ENCODE measurements at regions not wholly inside any gene's neighbourhood (a gene's known extent, or its start where the extent isn't known, plus 50 kb on each side); places are given as distances from the start of the nearest gene placed in this dataset.

DNA sequence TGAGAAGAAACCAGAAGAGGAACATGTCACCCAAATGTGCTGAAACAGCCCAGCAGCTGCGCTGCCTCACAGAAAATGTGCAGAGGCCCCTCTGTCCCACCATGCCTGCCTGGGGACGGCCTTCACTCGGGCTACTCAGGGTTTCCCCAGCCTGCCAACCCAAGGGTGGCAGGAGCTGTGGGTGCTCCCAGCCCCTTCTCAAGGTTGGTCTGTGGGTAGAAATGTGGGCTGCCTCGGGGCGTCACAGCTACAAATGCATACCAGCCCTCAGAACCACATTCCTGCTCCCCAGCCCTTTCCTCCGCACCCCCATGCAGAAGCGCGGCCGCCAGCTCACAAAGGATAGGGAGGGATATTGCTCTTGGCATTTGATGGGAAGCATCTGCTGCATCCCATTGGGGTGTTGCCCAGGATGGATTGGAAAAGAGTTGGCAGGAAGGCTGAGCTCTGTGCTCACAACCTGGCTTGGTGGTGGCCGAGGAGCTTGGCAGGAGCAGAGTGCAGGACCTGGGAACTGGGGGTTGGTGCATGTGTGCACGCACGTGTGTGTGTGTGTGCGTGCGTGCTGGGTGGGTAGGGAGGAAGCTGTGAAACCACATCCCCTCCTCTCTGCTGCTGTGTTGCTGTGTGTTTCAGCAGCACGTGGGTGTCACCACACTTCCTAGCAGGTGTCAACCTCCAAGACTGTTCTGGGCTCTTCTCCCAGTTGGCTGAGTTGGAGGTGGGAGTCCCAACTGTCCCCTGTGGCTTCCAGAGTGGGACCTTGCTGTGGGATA lies 304.4 kb downstream of the SEC14L1 start:
- peak; percentile 90 for DNase-seq

DNA sequence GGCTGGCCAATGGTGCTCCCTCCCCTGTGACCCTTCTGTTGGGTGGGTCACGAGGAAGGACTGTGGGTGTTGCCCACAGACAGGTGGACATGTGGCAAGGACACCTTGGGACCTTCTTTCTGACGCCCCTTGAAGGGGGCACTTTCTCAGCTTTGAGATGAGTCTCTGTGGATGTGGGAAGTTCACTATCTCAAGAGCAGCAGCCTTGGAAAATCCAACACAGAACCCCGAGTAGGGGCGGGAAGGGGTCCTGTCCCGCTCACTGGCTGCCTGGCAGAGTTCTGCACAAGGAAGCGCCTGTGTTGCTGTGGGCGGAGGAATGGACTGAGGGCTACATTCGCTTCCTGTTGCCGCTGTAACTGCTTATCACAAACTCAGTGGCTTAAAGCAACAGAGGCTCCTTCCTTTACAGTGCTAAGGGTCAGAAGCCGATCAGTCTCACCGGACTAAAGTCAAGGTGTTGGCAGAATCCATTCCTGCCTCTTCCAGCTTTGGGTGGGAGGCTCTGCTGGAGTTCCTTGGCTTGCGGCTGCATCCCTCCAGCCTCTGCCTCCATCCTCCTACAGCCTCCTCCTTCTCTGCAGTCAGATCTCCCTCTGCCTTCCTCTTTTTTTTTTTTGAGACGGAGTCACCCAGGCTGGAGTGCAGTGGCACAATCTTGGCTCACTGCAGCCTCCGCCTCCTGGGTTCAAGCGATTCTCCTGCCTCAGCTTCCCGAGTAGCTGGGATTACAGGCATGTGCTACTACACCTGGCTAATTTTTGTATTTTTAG lies 305.2 kb downstream of the SEC14L1 start:
- DNase-seq, result no peak

DNA sequence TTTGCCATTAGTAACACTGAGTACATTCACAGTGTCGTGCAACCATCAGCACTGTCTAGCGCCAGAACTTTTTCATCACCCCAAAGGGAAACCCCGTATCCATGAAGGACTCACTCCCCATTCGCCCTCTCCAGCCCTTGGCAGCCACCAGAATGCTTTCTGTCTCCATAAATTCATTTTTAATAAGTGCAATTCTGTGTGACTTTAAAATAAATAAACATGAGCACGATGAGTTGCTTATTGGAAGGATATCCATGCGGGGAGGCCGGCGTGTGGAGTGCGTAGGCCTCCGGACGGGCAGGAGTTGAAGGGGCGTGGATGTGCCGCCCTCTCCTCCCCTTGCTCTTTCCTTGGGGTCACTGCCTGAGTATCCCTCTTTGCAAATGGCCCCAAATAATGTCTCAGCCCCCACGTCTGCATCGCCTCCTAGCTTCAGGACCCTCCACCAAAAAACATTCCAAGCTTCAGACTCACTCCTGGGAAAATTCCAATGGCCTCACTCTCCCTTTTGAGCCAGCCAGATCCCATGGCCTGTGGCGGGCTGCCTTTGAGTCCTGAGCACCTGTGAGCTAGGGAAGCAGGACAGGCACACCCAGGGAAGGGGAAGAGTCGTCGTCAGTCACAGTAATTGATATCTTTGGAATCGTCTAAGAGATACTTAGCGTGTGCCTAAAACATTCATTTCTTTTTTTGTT lies 306.3 kb downstream of the SEC14L1 start:
- DNase-seq, result no peak

DNA sequence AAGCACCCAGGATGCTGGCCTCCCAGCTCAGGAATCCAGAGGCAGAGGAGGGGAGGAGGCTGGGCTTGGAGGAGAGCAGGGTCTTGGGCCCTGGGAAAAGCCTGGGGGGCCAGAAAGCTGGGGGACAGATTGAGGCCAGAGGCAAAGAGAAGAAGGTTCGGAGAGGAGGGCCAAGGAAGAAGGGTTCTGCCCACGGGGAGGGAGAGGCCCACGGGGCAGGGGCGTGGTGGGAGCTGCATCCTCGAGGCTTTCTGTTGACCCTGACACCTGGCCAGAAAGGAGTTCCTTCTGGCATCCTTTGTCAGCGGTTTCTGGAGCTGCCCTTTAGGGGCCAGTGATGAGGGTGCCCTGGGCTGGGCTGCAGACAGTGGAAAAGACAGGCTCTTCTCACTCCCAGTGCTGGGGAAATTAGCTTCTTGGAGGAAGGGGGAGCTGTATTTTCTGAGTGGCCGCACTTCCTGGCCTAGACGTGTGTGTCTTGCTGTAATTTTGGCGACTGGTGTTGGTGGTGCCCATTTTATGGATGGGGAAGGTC lies 308.7 kb downstream of the SEC14L1 start:
- no peak for DNase-seq

DNA sequence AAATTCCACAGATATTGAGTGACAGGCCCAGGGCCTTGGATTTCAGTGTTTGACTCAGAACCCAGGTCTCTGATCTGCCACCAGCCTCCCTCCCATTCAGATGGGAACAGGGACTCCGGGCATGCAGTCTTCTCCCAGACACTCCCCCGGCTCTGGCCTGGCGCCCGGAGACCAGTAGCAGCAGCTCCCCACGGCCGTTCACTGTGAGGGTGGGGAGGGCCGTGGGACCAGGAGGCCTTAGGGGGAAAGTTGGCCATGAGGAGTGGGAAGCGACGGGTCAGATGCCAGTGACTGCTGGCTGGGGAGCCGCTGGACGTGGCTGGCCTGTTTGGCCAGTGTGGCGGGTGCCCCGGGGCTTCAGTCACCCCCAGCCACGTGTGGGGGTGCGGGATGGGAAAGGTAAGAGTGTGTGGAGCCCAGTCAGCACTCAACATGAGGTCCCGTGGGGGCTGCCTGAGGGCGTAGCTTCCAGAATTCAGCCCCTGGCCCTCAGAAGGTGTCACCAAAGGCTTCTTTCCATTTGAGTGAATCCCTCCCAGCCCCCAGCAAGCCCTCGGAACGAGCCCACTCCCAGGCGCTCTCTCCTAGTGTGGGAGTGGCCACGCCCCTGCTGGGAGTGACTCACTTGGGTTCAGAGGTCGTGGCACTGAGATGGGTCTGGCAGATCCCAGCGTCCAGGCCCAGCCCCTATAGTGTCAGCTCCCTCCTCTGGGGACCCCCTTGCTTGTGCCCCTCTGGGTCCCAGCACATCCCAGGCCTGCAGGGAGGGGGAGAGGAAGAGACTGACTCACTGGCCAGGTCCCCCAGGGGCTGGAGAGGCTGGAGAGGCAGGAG lies 309.4 kb downstream of the SEC14L1 start:
- DNase-seq, result peak; percentile 56

DNA sequence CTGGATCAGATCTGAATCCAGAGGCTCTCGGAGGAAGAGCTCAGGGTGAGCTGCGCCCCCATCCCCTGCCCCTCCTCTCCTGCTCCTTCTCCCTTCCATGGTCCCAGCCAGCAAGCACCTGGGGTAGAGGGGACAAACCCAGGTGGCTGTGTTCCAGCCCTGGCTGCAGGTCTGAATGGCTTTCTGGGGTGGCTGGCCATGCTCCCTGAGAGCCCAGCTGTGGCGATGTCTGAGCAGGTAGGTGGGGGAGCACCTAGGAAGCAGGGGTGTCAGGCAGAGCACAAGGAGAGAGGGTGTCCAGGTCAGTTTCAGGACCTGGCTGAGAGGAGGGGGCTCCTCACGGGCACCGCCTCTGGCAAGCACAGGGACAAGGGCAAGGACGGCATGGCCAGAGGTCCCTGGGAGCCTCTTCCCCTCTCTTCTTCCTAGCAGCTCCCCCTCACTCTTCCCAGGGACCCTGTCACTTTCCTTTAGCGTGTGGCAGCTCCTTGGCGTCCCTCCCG lies 310.0 kb downstream of the SEC14L1 start:
- no peak for DNase-seq

DNA sequence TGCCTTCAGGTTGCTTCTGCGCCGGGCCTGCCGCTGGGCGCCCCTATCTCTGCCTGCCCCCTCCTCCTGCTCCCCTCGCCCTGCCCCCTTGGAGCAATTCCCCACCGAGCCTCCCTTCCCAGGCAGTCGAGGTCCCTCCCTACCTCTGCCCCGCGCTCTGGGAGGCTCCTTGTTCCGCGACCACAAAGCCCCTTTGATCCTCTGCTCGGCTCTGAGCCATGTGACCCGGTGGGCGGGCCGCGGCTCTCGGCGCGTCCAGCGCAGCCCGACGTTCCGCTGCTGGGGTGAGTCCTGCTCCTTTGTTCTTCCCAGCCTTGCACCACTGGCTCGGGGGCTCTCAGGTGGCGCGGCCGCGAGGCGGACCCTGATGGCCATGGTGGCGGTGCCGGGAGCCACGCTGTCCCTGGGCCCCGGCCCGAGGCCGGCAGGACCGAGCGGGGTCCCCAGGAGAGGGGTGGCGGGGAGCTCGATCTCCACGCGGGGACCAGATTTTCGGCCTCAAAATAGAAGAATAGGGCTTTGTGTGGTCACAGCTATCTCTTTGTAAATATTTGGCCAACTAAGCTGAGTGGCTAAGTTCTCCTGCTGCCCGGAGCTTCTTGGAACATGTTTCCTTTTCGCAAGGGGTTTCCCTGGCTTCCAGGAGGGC lies 310.6 kb downstream of the SEC14L1 start:
- DNase-seq, result peak; percentile 89

DNA sequence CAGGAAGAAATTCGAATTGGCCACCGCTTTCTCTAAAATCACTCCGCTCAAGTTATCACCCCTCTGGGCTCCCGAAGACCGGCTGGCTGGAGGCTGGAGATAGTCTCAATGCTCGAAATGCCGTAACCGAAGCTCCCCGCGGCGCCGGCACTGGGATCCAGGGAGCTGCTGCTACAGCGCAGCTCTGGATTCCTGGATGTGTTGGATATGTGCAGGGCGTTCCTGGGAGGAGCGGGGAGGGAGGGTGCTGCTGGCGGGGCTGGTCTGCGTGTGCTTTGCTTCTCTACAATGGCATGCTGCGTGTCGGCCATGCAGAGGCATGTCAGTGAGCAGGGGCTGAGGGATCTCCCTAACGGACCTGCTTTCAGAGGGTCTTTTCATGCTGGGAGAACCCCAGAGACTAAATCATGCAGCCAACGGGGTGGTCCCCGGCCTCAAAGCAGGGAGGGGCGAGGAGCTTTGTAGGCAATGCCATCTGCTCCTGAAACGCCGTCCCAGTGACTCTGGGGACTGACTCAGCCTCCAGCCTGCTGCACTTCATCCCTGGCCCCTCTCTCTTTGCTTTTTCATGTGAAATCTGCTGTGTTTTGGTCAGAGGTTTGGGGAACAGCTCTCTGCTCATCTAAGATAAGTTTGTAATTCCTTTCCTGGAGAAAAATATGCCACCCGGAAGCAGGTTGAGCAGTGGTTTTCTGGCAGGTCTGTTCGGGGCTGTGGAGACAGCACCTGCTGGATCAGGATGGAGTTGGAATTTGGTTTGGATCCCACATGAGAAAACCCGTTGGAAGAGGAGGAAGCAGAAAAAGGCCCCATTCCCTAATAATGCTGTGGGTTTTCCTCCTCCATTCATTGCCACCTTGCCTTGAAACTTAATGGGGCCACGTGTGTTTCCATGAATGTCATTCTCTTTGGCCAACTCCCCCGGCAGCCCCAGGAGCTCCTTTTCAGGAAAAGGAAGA lies 311.4 kb downstream of the SEC14L1 start:
- DNase-seq, result peak; percentile 91

DNA sequence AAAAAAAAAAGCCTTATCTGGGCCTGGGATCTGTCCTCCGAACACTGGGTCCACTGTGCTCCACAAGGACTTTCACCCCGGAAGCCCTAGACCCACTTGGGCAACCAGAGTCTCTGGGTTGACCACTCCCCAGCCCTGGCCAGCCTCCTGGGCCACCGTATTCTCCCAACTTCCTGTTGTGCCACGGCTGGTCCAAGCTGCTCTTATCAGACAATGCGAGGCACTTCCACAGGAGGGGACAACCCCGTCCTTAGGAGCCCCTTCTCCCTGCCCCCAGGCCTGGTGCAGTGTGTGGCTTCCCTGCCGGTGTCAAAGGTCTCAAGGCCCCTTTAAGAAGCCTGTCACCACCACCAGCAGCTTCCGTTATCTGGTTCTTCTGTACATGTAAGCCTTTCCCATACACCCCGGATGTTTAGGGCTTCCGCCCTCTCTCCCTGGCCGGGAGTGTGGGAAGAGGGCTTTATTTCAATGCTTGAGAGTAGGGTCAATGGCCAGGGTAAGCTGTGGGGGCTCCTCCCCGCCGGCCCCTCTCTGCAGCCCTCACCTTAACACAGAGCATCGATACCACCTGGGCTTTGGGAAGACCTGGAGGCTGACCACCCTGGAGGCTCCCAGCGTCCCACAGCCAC lies 313.0 kb downstream of the SEC14L1 start:
- DNase-seq, result no peak

DNA sequence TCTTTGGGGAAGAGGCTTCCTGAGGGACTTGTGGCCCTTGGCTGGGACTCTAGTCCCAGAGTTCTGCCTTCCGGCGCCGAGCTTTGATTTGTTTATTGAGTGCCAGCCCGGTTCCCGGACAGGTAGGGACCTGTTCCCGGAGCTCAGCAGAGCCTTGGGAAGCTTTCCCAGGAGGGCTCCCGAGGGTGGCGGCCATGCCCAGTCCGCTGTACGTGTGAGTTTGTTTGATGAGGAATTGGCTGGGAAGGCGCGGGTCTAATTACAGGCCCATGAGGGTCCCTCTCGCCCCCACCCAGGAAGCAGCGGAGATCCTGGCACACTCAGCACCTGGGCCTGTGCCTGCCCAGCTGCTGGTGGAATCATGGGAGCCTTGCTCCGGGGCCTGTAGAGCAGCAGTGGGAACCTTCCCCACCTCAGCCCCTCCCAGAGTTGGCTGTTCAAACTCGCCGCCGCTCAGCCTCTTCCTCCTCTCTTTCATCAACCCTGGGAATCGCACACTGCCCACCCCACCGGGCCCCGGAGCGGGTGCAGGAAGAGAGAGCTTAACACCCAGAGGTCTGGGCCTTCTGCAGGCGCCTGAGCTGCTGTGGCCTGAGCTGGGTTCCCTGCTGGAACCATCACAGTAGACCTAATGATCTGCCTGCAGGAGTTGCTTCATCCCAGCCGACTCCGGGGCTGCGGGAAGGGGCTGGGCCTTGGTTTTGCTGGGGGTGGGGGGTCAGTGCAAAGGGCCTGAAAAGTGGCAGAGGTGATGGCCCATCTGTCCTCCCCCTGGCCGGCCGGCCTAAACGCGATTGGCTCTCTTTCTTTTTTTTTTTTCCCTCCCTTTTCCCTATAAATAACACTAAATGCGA lies 313.7 kb downstream of the SEC14L1 start:
- DNase-seq, result peak; percentile 52

DNA sequence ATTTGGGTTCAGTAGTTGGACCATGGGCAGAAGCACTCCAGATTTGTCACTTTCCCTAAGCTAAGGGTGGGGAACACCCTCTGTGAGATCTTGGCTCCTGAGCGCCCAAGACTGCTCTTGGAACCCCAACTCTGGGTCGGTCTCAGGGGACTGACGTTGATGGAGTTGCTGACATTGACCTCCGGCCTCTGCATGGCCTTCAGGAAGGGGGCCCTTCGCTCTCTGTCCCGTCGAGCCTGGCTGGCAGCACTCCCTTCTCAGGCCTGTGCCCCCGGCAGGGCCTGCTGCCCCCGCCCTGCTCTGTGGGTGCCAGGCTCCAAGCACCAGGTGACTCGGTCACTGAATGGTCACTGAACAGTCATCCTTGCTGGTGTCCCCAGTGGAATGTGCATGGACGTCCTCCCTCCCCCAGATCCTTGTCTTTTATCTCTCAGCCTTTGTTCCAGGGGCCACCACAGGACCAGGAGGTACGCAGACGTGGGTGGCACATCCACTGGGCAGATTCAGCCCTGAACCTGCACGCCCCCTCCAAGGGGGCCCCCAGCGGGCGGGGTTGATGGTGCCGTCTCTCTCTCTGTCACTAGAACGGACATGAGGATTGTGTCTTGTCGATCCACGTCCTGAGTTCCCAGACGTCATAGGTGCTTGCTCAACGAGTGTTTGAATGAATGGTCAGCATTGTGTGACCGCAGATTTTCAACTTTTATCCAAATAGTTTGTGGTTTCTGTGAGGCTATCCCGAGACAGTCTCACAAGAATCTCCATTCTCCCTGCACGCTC lies 314.5 kb downstream of the SEC14L1 start:
- DNase-seq, result no peak

DNA sequence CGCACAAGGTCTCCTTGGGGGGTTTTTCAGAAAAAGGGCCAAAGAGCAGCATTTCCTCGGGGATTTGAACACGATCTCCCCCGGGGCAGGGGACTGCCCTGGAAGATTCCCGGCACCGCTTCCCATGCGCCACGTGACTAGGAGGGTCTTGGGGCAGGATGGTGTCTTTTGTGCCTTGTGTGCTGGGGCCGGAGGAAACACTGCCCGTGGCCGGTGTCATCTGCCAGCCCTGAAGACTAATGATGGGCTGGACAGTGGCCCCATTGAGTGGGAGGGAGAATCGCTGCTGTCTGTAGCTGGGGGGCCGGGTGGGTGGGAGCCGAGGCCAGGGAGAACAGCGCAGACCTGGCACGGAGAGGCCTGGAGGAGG lies 315.1 kb downstream of the SEC14L1 start:
- DNase-seq, result no peak

DNA sequence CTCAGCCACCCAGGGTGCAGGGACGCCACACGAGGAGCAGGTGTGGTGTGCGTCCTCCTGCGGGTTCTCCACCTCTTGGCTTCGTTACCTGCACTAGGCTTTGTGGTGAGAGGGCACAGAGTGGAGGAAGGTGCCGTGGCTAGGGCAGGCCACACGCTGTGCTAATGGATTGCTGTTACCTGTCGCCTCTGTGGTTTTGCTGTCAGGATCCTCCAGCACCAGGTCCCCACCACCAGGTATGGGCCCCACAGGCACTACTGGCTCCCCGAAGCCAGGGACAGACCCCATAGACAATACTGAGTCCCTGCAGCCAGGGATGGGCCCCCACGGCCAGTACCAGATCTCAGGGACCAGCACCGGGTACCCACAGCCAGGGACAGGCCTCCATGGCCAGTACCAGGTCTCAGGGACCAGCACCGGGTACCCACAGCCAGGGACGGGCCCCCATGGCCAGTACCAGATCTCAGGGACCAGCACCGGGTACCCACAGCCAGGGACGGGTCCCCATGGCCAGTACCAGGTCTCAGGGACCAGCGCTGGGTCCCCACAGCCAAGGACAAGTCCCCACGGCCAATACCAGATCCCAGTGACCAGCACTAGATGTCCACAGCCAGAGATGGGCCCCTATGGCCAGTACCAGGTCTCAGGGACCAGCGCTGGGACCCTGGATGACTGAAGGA lies 315.6 kb downstream of the SEC14L1 start:
- DNase-seq, result no peak

DNA sequence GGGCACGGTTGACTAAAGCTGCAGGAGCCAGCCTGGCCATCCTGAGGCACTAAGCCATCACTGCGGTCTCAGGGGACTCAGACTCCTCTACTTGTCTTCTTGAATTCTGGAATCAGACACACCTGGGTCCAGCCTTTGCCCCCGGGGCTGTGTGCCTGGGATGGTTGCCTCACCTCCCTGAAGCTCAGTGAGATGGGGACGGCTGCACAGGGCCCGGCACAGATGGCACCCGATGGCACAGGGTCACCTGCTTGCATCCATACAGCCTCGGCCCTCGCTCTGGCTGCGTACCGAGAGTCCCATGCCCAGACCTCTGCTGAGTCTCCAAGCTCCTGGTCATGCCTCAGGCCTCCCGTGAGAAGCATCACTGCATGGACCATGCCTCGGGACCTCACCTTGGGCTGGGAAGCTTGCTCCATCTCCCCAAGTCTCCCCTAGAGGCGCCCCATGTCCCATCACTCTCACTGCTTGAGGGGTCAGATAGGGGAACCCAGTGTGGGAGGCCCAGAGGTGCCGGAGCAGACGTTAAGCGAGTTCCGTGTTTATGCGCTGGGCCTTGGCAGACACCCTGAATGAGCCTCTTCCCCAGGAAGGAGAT lies 316.3 kb downstream of the SEC14L1 start:
- DNase-seq, result no peak

DNA sequence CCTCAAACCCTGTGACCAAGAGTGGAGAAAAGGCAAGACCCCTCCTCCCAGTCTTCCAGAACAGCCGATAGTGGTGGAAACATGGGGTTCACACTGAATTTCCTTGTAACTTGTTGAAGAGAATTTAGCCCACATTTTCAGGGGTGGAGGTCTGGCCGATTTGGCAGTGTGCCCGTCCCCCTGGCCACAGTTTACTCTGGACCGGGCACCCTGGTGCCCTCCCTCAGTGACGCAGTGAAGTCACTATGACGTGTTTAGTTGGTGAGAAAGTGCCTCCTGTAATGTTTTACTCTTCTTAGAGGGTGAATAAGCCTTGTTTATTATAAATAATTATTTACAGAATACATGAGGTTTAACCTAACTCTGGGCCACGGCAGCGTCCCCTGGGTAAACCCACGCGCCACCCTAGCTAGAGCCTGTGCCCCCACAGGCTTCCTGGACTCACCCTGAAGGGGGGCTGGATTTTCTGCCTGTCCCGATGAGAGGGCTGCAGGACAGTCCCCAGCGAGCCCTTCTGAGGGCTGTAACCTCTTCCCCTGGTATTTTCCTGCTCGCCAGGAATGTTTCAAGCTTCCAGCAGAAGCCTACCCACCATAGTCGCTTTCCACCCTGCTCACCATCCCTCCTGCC lies 316.9 kb downstream of the SEC14L1 start:
- DNase-seq, result no peak
